GM19452 (cell line): ENCODE measurements at regions not wholly inside any gene's neighbourhood (a gene's known extent, or its start where the extent isn't known, plus 50 kb on each side); places are given as distances from the start of the nearest gene placed in this dataset.

Source experiments
- ATAC-seq: cut with Tn5 transposase; IDR thresholded peaks from one replicate; pipeline ENCODE4 v1.9.1; 2021; ENCODE audit not compliant: unreplicated experiment

DNA sequence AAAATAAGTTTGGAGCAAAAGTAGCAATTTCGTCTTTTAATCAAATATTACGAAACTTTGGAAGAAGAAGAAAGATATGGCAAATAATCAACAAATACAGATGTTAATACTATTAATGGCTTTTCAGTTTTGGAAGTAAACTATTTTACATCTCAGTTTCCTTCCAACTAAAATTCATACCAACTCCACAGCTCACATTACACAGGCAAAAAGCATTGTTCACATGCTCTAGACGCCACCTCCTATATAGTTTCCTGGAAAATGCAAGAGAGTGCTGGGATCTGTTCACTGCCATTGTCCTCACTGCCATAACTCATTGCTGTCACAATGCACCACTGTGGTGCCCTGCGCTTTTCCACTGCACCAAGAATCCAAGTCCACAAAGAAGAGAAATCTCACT is 149.0 kb upstream of the FTMT start:
- ATAC-seq: no peak

DNA sequence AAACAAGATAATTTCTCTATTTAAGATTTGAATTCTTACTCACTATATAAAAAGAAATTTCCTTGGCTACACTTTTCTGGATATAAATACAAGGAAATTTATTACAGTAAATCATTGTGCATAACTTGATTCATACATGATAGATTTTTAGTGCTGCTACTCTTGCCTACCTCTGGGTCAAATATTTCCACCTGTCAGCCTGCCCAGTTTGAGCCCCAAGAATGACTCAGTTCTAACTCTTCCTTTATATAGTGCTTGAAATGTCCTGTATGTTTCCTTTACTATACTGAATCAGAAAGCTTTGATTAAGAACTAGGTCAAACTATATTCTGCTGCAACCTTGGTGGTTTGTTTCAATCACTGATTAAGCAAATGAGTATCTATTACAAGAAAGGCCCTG is 147.4 kb upstream of the FTMT start:
- no peak for ATAC-seq

DNA sequence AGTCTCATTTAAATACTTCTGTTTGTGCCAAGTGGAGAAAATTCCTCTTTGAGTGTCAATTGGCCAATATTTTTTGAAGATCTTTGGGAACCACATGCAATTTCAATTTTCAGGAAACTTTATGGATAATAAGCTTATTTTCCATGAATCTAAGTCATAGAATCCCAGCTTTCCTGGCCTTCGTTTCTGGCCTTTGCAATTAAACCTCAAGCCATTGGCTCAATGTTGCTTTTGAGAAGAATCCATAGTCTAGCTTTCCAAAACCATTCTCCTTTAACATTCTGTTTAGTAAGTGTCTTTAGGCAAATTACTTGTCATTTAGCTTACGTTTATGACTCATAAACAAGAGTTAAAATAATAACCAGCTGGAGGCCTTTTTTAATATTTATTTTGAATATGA is 145.0 kb upstream of the FTMT start:
- no peak for ATAC-seq

DNA sequence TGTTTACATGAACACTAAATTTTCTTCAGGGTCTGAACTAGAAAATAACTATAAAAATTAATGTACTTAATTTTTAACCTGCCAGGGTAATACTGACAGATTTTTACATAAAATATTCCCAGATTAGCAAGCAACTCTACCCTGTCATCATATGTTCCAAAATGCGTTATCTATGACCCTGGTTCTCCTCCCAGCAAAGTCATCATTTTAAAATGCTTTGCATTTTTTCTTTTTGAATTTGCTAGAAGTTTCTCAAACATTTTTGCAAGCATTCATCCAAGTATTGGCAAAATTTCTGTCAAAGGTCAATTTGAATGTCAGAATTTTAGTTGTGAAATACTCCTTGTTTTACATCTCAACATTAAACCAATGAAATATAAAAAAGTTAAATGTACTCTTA is 144.5 kb upstream of the FTMT start:
- ATAC-seq: no peak

DNA sequence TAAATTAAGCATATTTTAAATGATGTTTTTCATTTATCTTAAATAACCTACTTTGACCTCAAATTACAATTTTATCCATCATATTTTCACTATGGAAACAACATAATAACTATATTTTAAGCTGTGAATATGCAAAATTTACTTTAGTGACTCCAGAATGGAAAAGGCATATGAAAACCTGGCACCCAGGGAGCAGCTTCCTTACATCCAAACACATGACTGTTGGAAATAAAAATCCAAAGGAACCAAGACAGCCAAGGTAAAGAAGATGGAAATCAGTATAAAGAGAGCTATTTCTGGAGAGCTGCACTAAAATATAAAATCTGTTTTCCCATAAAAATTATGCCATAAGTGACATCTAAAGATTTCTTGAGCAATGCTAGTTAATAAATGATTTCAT is 140.3 kb upstream of the FTMT start:
- ATAC-seq: no peak

DNA sequence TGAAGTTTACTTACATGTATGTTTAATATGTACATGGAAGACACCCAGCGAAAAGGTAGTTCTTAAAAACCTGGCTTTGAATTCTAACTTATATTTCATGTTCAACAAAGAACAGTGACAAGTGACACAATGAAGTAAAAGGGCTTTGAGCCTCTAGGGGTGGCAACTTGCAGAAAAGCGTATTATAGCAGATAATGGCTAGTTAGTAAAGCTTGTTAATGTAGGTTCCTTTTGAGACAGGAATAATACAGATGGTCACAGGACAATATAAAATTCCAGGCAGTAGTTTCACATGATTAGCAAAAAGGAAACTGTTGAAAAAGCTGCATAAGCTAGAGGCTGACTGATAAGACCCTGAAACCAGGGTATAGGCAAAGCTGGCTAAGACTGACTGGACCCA is 132.4 kb upstream of the FTMT start:
- ATAC-seq: no peak

DNA sequence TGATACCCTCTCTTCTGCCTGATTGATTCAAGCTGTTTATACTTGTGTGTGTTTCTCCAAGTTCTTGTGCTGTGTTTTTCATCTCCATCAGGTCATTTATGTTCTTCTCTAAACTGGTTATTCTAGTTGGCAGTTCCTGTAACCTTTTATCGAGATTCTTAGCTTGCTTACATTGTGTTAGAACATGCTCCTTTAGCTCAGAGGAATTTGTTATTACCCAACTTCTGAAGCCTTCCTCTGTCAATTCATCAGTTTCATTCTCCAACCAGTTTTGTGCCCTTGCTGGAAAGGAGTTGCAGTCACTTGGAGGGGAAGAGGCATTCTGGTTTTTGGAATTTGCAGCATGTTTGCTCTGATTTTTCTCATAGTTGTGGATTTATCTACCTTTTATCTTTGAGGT is 126.2 kb upstream of the FTMT start:
- no peak for ATAC-seq

DNA sequence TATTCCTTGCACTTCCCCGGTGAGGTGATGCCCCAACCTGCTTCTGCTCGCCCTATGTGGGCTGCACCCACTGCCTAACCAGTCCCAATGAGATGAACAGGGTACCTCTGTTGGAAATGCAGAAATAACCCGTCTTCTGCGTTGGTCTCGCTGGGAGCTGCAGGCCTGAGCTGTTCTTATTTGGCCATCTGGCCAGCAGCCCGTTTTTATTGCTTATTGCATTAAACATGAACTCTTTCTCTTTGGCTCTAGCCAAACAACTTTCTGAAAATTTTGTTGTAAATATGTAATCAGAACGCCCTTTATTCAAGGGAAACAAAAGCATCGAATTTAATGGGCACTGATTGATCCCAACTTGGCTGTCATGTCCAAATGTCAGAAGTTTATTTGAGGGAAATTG is 124.7 kb upstream of the FTMT start:
- no peak for ATAC-seq

DNA sequence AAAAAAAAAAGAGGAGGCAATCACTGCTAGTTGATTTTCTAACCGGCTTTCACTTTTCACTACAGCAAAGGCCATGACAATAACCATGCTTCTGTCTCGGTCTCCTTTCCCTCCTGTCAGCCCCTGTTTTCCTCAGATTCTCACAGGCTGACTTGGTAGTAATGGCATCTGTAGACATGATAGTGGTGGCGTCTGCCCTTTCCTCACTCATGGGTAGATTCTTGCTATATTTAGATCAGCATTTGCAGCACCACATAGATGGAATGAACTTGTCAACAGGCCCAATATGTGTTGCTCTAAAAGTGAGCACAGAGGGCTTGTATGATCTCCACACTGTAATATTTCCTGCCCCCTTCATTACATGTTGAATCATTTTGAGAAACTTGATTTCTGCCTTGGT is 120.3 kb upstream of the FTMT start:
- no peak for ATAC-seq

DNA sequence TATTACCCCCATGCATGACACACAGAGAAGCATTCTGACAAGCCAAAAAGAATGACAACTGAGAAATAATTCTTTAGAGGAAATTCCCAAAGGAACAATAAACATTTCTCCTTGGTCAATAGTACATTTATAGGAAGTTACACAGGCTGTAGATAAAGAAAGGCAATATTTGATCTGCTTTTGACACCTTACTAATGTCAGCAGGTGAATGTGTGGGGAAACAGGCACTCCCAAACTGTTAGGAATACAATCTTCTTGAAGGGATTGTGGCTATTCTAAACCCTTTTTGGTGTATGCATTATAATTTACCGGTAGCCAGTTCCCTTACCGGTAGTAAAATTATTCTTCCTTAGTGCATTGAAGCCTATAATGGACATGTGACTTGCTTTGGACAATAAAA is 116.1 kb upstream of the FTMT start:
- no peak for ATAC-seq

DNA sequence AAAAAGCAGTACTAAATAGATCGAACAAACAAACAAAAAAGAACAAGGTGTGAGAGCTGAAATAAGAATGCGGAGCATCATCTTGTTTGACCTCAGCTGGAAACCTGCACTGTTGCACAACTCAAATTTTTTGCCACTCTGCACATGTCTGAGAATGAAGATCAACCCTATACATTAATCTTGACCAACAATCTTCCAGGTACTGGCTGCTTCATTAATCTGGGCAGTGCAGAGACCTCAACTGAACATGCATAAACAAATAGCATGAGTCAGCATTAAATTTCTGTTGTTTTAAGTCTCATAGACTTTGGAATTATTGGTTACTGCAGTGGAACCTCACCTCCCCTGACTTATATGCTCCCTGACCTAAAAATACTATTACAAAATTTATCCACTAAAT is 114.6 kb upstream of the FTMT start:
- ATAC-seq: no peak

DNA sequence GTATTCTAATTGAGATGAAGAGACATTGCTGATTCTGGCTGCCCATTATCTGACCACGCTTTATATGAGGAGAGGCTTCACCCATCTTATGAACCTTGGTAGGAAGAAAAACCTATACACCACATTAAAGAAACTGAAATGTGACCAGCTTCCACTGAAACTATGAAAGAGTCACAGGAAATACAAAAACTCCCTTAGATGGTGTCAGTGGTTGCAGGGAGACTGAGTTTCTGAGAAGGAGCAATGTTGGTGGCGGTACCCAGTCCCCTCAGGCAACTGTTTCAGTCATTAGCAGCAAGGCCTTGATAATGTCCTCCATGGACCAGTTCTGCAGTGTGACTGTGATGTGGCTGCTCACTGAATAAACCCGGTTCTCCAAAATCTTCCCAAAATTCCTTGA is 110.5 kb upstream of the FTMT start:
- ATAC-seq: no peak

DNA sequence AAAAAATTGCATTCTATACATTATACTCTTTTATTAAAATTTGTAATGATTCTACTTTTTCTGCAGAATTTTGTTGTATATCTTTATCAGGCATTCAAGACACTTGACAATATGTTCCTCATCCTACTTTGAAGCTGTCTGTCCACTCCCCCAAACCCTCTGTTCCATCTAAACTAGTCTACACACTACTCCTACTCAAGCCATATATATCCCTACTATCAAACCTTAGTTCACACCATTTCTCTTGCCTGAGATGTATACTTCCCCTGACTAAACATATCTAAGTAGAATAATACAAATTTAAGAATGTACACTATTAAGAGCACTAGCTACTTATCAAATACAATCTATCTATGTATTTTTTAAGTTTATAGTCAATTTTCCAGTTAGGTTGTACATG is 107.1 kb upstream of the FTMT start:
- no peak for ATAC-seq

DNA sequence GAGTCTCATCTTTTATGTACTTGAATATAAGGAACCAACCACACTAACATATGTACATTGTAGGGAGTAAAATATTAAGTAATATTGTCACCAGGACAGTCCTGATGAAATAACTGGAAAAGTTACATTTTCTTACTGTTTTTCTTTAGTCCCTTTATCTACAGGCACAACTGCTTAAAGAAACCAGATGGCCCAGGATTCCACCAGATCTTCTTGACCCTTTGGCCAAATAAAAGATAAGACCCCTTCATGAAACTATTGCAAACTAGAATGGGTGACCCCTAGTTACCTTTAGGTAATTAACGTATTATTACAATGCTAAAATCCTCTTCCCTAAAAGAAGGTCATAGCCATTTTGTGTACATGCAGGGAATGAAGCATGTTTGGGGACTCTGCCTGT is 106.3 kb upstream of the FTMT start:
- ATAC-seq: no peak

DNA sequence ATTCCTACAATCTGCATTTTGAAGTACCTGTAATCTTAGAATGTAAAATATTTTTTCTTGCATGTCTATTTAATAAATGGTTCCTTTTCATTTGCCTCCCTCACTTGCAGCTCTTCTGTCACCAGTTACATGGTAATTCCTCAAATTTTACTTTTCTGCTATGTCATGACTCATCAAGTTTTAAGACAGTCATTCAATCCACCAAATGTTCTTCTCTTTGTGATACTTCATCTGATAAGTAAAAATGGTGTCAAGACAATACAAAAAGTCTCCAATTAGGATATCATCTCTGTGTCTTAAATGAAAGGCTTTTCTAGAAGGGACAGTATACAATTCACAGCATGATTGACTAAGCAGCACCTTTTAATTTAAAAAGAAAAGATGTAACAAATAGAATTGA is 104.9 kb upstream of the FTMT start:
- no peak for ATAC-seq

DNA sequence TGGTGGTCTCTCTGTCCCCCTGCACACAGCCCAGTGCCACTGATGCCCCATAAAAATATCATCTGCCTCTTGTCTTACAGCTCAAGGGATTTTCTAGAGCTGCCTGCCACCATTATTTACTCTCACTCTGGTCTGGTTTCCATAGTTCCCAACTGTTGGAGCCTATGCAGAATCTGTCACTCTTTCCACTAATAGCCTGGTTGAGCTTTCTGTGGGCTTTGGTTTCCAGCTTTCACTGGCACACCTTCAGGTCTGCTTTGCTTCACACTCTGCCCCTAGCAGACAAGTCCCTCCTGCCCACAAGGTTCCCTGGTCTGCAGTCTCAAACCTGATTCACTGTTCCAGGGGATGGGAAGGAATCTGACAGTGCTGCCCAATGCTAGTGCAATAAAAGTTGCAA is 103.0 kb upstream of the FTMT start:
- ATAC-seq: no peak

DNA sequence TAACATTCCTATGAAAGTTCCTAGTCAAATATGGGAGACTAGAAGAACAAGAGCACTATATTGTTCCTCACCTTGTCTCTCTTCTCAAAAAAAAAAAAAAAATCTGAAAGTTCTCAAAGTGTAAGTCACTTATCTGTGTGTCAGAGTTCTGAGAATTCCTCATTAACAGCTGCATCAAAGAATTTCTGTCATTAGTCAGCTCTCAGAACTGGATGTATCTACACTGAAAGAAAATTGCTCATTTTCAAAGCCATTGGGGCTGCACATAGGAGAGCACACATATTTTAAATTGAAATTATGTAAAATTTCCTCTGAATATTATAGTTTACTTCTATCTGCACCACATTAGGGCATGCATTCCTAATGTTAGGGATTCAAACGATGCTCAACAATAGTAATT is 99.5 kb upstream of the FTMT start:
- no peak for ATAC-seq

DNA sequence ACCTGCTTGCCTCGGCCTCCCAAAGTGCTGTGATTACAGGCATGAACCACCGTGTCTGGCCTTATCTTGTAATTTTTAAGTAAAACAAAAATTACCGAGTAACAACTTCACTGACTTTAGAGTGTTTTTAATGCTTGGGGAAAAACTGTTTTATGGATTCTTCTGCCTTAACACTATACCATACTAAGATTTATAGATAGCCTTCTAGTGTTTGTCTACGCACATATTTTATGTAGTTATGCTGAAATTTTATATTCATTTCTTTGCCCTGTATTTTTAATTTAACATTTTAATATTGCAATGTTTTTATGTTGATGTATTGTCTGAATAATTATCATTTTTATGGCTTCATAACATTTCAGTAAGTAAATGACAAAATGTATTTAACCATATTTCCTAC is 96.4 kb upstream of the FTMT start:
- no peak for ATAC-seq

DNA sequence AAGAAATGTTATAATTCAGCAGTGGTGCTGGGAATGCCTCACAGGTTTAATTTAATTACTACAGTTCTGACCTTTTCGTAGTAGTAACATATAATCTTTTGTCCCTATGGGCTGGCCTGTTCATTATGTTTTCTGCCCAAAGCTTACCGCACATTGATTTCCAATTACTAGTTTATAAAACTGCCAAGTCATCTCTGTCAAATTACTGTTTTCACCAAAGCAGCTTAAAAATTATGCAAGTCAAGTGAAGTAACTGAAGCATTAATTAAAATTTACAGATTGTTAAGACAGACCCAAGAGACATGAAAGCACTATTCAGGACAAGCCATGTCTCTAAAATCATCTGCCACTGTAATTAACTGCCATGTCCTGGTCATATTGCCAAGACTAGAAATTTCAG is 93.9 kb upstream of the FTMT start:
- ATAC-seq: no peak

DNA sequence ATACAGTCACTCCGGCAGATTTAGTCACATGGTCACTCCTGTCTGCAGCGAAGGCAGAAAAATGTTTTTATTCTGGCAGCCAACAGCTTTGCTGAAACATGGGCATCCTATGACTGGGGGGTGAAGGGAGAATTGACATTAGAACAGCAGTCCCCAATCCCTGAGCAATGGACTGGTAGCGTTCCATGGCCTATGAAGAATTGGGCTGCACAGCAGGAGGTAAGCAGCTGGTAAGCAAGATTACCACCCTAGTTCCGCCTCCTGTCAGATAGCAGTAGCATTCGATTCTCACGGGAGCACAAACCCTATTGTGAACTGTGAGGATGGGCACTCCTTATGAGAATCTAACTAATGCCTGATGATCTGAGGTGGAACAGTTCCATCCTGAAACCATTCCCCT is 93.1 kb upstream of the FTMT start:
- no peak for ATAC-seq

DNA sequence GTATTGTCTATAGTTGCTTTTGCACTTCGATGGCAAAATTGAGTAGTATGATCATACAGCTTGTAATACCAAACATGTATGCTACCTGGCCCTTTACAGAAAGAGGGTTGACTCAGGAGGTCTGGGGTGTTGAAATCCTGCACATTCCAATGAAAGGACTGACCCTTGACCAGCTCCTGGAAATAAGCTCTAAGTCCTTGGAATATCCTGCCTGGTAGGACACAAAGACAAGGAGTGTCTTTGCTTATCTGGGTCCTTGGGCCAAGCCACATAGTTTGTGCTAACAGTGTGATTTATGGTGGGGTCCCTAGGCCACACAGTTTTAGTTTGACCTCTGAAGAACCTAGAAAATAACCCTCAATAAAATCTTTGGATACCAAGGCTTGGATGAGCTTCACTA is 89.3 kb upstream of the FTMT start:
- no peak for ATAC-seq

DNA sequence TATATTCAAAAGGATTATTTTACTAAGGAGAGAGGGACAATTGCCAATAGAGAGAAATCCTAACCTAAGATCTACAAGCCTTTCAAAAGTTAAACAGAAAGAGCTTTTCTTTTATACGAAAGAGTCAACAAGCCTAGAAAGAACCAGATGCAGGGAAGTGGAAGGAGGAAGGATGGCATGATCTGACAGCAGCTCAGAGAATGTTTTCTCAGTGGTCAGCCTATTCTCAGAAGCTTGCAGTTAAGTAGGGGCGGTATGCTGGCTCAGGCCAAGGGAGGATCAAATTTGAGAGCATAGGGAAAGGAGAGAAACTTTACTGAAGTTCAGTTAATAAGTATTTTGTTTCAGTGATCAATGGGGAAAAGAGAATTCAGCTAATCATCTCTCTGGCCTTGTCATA is 88.0 kb upstream of the FTMT start:
- no peak for ATAC-seq

DNA sequence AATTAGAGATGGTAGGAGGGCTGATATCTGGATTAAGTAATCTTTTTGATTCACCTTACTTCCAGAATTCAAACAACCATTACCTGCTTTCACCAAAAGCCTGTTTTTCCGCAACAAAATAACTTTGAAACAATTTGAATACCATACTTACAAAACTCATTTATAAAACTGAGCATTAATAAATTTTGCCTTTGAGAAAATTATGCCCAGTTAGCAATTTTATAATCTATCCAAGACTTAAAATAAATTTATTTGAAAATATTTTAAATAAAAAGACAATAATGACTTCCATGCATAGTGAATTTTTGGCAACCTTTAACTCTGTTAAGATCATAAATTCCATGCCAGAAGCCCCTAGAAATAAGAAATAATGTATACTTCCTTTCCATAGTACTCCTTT is 71.3 kb upstream of the FTMT start:
- no peak for ATAC-seq

DNA sequence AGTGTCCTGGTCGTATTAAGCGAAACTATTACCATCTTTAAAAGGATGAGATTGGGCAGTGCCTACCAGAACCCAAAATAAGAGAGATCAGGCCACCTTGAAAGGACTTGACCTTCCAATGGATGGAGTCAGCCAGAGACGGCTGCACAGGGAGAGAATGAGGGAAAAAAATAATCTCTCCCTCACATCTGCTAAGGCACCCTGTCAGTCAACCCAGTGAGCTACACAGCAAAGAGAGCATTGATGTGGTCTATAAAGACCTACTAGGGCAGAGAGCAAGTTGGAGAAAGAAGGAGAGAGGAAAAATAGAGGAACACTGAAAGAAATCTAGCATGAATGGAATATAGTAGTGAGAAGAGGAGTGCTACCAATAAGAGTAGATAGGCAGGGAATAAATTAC is 68.0 kb upstream of the FTMT start:
- no peak for ATAC-seq
